ENCODE measurements at regions not wholly inside any gene's neighbourhood (a gene's known extent, or its start where the extent isn't known, plus 50 kb on each side); places are given as distances from the start of the nearest gene placed in this dataset.

DNA sequence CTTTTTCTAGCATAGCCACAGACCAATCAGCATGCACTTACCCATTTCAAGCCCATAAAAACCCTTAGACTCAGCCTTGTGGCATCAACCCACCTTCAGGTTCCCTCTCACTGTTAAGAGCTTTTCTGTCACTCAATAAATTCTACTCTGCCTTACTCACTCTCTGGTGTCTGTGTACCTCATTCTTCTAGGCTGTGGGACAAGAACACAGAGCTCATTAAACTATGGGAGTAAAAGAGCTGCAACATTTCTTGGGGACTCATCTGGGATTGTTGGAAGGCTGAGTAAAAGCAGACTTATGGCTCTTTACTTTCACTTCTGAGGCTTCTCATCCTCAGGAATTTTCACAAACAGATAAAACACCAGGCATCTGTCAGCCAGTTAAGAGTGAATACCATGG lies 879.3 kb downstream of the ROBO2 start:
- Histone ChIP-seq H3K4me1 (ENCODE audit: control insufficient read depth in 1 of 2, insufficient read depth in 2 of 2, low read length in 2 of 2) (no peaks in the 10 kb centered on the region), H3K27ac (ENCODE audit: low read length) (no peak overlapping the region), H3K36me3 (ENCODE audit: control insufficient read depth in 1 of 2, insufficient read depth in 2 of 2, low read length in 2 of 2) (no peaks in the 10 kb centered on the region), H3K4me3 (ENCODE audit: low read depth in 1 of 2, low read length in 2 of 2) (no peak overlapping the region), H3K27me3 (ENCODE audit: low read depth, low read length) (no peaks in the 10 kb centered on the region), H3K9me3 (ENCODE audit: control insufficient read depth in 1 of 2, low read length in 2 of 2) (no peaks in the 10 kb centered on the region)

DNA sequence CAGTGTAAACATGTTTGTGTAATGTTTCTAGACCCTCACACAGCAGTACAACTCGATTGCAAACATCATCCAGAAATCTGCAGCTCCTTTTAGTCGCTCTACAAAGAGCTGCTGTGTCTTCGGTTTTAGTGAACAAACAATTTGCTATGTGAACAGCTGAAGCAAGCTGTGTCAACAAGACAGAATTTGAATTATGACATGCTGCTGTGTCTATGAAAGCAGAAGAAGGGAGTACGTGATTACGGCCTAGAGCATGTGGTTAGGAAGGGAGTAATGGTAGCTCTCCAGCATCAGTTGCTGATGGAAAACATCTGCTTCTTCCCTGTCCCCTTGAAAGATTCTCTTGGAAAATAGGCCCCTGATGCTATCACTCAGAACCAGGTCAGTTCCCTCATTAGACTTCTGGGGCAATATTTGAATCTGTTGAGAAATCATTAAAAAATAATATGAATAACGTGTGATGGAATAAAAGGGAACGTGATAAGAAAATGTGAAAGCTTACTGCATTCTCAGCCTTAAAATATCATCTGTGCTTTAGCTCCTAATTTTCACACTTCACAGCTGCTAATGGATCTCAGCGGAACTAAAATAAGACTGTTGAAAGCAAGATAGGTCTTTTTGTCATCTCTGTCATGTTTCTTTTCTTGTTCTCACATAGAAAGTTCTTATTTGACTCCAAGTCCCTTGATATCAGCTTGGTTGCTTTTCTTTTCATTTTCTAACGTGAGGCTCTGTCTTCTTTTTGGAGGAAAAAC lies 891.5 kb downstream of the ROBO2 start:
- Histone ChIP-seq H3K27ac (ENCODE audit: low read length) (no peak overlapping the region), H3K9me3 (ENCODE audit: control insufficient read depth in 1 of 2, low read length in 2 of 2) (no peaks in the 10 kb centered on the region), H3K4me1 (ENCODE audit: control insufficient read depth in 1 of 2, insufficient read depth in 2 of 2, low read length in 2 of 2) (no peaks in the 10 kb centered on the region), H3K27me3 (ENCODE audit: low read depth, low read length) (no peaks in the 10 kb centered on the region), H3K36me3 (ENCODE audit: control insufficient read depth in 1 of 2, insufficient read depth in 2 of 2, low read length in 2 of 2) (no peaks in the 10 kb centered on the region), H3K4me3 (ENCODE audit: low read depth in 1 of 2, low read length in 2 of 2) (no peak overlapping the region)

- Histone ChIP-seq H3K4me3 (ENCODE audit: low read depth in 1 of 2, low read length in 2 of 2) (no peak overlapping the region), H3K9me3 (ENCODE audit: control insufficient read depth in 1 of 2, low read length in 2 of 2) (no peaks in the 10 kb centered on the region), H3K27ac (ENCODE audit: low read length) (no peak overlapping the region), H3K4me1 (ENCODE audit: control insufficient read depth in 1 of 2, insufficient read depth in 2 of 2, low read length in 2 of 2) (no peaks in the 10 kb centered on the region), H3K36me3 (ENCODE audit: control insufficient read depth in 1 of 2, insufficient read depth in 2 of 2, low read length in 2 of 2) (no peaks in the 10 kb centered on the region), H3K27me3 (ENCODE audit: low read depth, low read length) (no peaks in the 10 kb centered on the region)
These were observed 893.0 kb downstream of the ROBO2 start for GRCh38 chr3:77932926-77933325.

DNA sequence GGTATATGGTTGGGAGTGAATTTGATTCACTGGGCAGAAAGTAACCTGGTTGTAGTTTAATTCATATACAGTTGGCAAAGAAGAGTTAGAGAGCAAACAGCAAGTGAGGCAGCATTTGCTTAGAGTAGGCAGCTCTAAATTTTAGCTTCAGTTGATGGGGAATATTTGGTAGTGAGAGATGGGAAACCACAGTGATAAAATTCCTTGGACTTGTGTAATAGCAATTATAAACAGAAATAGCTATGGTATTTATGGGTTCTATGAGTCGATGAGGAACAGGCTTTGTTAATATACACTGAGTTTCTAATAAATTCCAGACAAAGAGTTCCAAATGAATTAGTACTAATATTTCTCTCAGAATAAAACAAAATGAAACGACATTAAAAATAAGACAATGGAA lies 894.0 kb downstream of the ROBO2 start:
- Histone ChIP-seq H3K27ac (ENCODE audit: low read length) (no peak overlapping the region), H3K27me3 (ENCODE audit: low read depth, low read length) (no peaks in the 10 kb centered on the region), H3K4me1 (ENCODE audit: control insufficient read depth in 1 of 2, insufficient read depth in 2 of 2, low read length in 2 of 2) (no peaks in the 10 kb centered on the region), H3K9me3 (ENCODE audit: control insufficient read depth in 1 of 2, low read length in 2 of 2) (no peaks in the 10 kb centered on the region), H3K4me3 (ENCODE audit: low read depth in 1 of 2, low read length in 2 of 2) (no peak overlapping the region), H3K36me3 (ENCODE audit: control insufficient read depth in 1 of 2, insufficient read depth in 2 of 2, low read length in 2 of 2) (no peaks in the 10 kb centered on the region)

GRCh38 chr3:77935418-77935817 lies 895.5 kb downstream of the ROBO2 start:
- no peaks in the 10 kb centered on the region for H3K36me3 ChIP-seq (ENCODE audit: control insufficient read depth in 1 of 2, insufficient read depth in 2 of 2, low read length in 2 of 2)
- no peaks in the 10 kb centered on the region for H3K27me3 ChIP-seq (ENCODE audit: low read depth, low read length)
- no peak overlapping the region for H3K4me3 ChIP-seq (ENCODE audit: low read depth in 1 of 2, low read length in 2 of 2)
- no peaks in the 10 kb centered on the region for H3K9me3 ChIP-seq (ENCODE audit: control insufficient read depth in 1 of 2, low read length in 2 of 2)
- H3K27ac ChIP-seq (ENCODE audit: low read length): no peak overlapping the region
- H3K4me1 ChIP-seq (ENCODE audit: control insufficient read depth in 1 of 2, insufficient read depth in 2 of 2, low read length in 2 of 2): no peaks in the 10 kb centered on the region

DNA sequence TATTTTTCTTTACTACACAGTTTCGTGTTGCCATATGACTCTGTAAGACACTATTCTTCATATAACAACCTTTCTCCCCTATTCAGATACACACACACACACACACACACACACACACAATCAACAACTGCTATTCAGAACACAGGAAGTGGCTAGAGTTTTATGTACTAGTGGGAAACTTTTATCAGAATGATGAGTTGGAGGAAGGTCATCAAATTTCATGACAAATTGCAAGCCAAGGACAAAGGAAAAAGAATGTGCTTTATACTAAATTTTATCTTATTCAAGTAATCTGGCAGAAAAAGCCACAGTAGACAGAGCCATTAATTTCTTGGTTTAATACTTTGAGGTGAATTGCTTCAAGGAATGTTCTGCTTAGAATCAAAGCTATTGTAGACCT lies 899.8 kb downstream of the ROBO2 start:
- Histone ChIP-seq H3K27ac (ENCODE audit: low read length) (no peak overlapping the region), H3K27me3 (ENCODE audit: low read depth, low read length) (no peaks in the 10 kb centered on the region), H3K36me3 (ENCODE audit: control insufficient read depth in 1 of 2, insufficient read depth in 2 of 2, low read length in 2 of 2) (no peaks in the 10 kb centered on the region), H3K9me3 (ENCODE audit: control insufficient read depth in 1 of 2, low read length in 2 of 2) (no peaks in the 10 kb centered on the region), H3K4me3 (ENCODE audit: low read depth in 1 of 2, low read length in 2 of 2) (no peak overlapping the region), H3K4me1 (ENCODE audit: control insufficient read depth in 1 of 2, insufficient read depth in 2 of 2, low read length in 2 of 2) (no peaks in the 10 kb centered on the region)

GRCh38 chr3:77943598-77943997 lies 903.7 kb downstream of the ROBO2 start:
- H3K4me1 ChIP-seq (ENCODE audit: control insufficient read depth in 1 of 2, insufficient read depth in 2 of 2, low read length in 2 of 2): no peaks in the 10 kb centered on the region
- H3K4me3 ChIP-seq (ENCODE audit: low read depth in 1 of 2, low read length in 2 of 2): no peak overlapping the region
- no peaks in the 10 kb centered on the region for H3K36me3 ChIP-seq (ENCODE audit: control insufficient read depth in 1 of 2, insufficient read depth in 2 of 2, low read length in 2 of 2)
- no peaks in the 10 kb centered on the region for H3K27me3 ChIP-seq (ENCODE audit: low read depth, low read length)
- no peak overlapping the region for H3K27ac ChIP-seq (ENCODE audit: low read length)
- H3K9me3 ChIP-seq (ENCODE audit: control insufficient read depth in 1 of 2, low read length in 2 of 2): no peaks in the 10 kb centered on the region

GRCh38 chr3:77945320-77945719 lies 905.4 kb downstream of the ROBO2 start:
- no peaks in the 10 kb centered on the region for H3K36me3 ChIP-seq (ENCODE audit: control insufficient read depth in 1 of 2, insufficient read depth in 2 of 2, low read length in 2 of 2)
- no peaks in the 10 kb centered on the region for H3K4me1 ChIP-seq (ENCODE audit: control insufficient read depth in 1 of 2, insufficient read depth in 2 of 2, low read length in 2 of 2)
- H3K4me3 ChIP-seq (ENCODE audit: low read depth in 1 of 2, low read length in 2 of 2): no peak overlapping the region
- no peaks in the 10 kb centered on the region for H3K9me3 ChIP-seq (ENCODE audit: control insufficient read depth in 1 of 2, low read length in 2 of 2)
- no peaks in the 10 kb centered on the region for H3K27me3 ChIP-seq (ENCODE audit: low read depth, low read length)
- no peak overlapping the region for H3K27ac ChIP-seq (ENCODE audit: low read length)

DNA sequence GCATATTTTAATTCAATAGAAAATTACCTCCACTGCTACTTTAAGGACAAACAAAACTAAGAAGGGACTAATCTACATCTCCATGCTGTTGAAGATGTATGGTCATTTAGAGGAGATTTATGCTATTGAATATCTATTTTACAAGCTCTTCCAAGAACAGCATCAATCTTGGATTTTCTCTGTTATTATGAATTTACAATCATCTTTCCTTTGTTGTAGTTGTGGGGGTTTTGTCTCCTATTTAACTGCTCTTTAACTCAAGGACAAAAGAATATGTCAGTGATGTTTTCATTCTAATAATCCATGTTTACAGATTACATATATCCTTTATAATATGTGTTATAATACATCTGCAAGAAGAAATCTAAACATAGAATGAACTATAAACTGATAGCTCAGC lies 907.8 kb downstream of the ROBO2 start:
- H3K36me3 ChIP-seq (ENCODE audit: control insufficient read depth in 1 of 2, insufficient read depth in 2 of 2, low read length in 2 of 2): no peaks in the 10 kb centered on the region
- H3K9me3 ChIP-seq (ENCODE audit: control insufficient read depth in 1 of 2, low read length in 2 of 2): no peaks in the 10 kb centered on the region
- no peak overlapping the region for H3K27ac ChIP-seq (ENCODE audit: low read length)
- H3K4me1 ChIP-seq (ENCODE audit: control insufficient read depth in 1 of 2, insufficient read depth in 2 of 2, low read length in 2 of 2): no peaks in the 10 kb centered on the region
- no peak overlapping the region for H3K4me3 ChIP-seq (ENCODE audit: low read depth in 1 of 2, low read length in 2 of 2)
- H3K27me3 ChIP-seq (ENCODE audit: low read depth, low read length): no peaks in the 10 kb centered on the region

- no peak overlapping the region for H3K4me3 ChIP-seq (ENCODE audit: low read depth in 1 of 2, low read length in 2 of 2)
- no peak overlapping the region for H3K27ac ChIP-seq (ENCODE audit: low read length)
- H3K4me1 ChIP-seq (ENCODE audit: control insufficient read depth in 1 of 2, insufficient read depth in 2 of 2, low read length in 2 of 2): no peaks in the 10 kb centered on the region
- no peaks in the 10 kb centered on the region for H3K36me3 ChIP-seq (ENCODE audit: control insufficient read depth in 1 of 2, insufficient read depth in 2 of 2, low read length in 2 of 2)
- H3K9me3 ChIP-seq (ENCODE audit: control insufficient read depth in 1 of 2, low read length in 2 of 2): peaks cover 0 to 2% of the 10 kb centered on the region in 2 donors
- H3K27me3 ChIP-seq (ENCODE audit: low read depth, low read length): no peaks in the 10 kb centered on the region
These were observed 927.7 kb downstream of the ROBO2 start for GRCh38 chr3:77967621-77968020.

GRCh38 chr3:77976079-77976478 lies 936.2 kb downstream of the ROBO2 start:
- Histone ChIP-seq H3K36me3 (ENCODE audit: control insufficient read depth in 1 of 2, insufficient read depth in 2 of 2, low read length in 2 of 2) (no peaks in the 10 kb centered on the region), H3K27ac (ENCODE audit: low read length) (no peak overlapping the region), H3K27me3 (ENCODE audit: low read depth, low read length) (no peaks in the 10 kb centered on the region), H3K4me1 (ENCODE audit: control insufficient read depth in 1 of 2, insufficient read depth in 2 of 2, low read length in 2 of 2) (no peaks in the 10 kb centered on the region), H3K9me3 (ENCODE audit: control insufficient read depth in 1 of 2, low read length in 2 of 2) (no peaks in the 10 kb centered on the region), H3K4me3 (ENCODE audit: low read depth in 1 of 2, low read length in 2 of 2) (no peak overlapping the region)

GRCh38 chr3:78003090-78003489 lies 963.2 kb downstream of the ROBO2 start:
- no peaks in the 10 kb centered on the region for H3K36me3 ChIP-seq (ENCODE audit: control insufficient read depth in 1 of 2, insufficient read depth in 2 of 2, low read length in 2 of 2)
- no peak overlapping the region for H3K27ac ChIP-seq (ENCODE audit: low read length)
- H3K4me3 ChIP-seq (ENCODE audit: low read depth in 1 of 2, low read length in 2 of 2): no peak overlapping the region
- H3K27me3 ChIP-seq (ENCODE audit: low read depth, low read length): no peaks in the 10 kb centered on the region
- H3K4me1 ChIP-seq (ENCODE audit: control insufficient read depth in 1 of 2, insufficient read depth in 2 of 2, low read length in 2 of 2): no peaks in the 10 kb centered on the region
- peaks cover 4 to 8% of the 10 kb centered on the region in 2 donors for H3K9me3 ChIP-seq (ENCODE audit: control insufficient read depth in 1 of 2, low read length in 2 of 2)
